B cell (primary cell): ENCODE measurements at regions not wholly inside any gene's neighbourhood (a gene's known extent, or its start where the extent isn't known, plus 50 kb on each side); places are given as distances from the start of the nearest gene placed in this dataset.

ENCODE experiments used
- ATAC-seq: fragments of 200-7000 bp; cut with Tn5 transposase; one replicate; pipeline ENCODE4 v1.10.0; 2021; ENCODE audit warnings: low read depth, mild to moderate bottlenecking, moderate number of reproducible peaks, moderate library complexity
- CTCF ChIA-PET: fragments of 350-600 bp; sonication (Branson Sonifier 250); formaldehyde crosslinking; loops from one replicate; lab custom pipeline; 2021; ENCODE audit warnings: antibody characterized with exemption, inconsistent platforms; lab: Charles Lee
- POLR2A ChIA-PET: fragments of 350-600 bp; sonication (Branson Sonifier 250); formaldehyde crosslinking; loops from one replicate; lab custom pipeline; 2021; ENCODE audit warnings: antibody characterized with exemption; lab: Charles Lee
- DNase-seq: peaks from one replicate; pipeline ENCODE4 v3.0.0; 2013
- H2AFZ ChIP-seq: 2 replicates; pipeline ENCODE4 v1.6.1; 2012; ENCODE audit warnings: mild to moderate bottlenecking, low read depth, low read length; ENCODE audit not compliant: insufficient read depth, poor library complexity, severe bottlenecking
- H3K27ac ChIP-seq, 2 donors: 1 replicate in 1 of 2; 2 replicates in 1 of 2; pipeline ENCODE4 v1.5.1; 2012 to 2013; ENCODE audit warnings: low read length in 2 of 2, mild to moderate bottlenecking in 2 of 2, moderate library complexity in 1 of 2
- H3K27me3 ChIP-seq, 4 experiments: fragments of 200-600 bp in 1 of 4; sonication (generic) in 1 of 4; replicated peaks in 1 of 4; 1 replicate in 2 of 4; 2 replicates in 2 of 4; pipeline versions ENCODE4 v1.6.1 to v1.7.0; 2013 to 2016; ENCODE audit warnings: low read length in 3 of 4, mild to moderate bottlenecking in 2 of 4, mixed read lengths in 1 of 4, moderate library complexity in 1 of 4; ENCODE audit not compliant: insufficient read depth in 4 of 4, control insufficient read depth in 3 of 4; ENCODE audit errors: control extremely low read depth in 1 of 4
- H3K36me3 ChIP-seq, 2 experiments: replicated peaks in 1 of 2; 1 replicate in 1 of 2; 2 replicates in 1 of 2; pipeline versions ENCODE4 v1.6.1 to v1.7.1; 2013; ENCODE audit warnings: low read length in 1 of 2; ENCODE audit not compliant: insufficient read depth in 2 of 2, control insufficient read depth in 1 of 2; ENCODE audit errors: control extremely low read depth in 1 of 2, extremely low read depth in 1 of 2
- H3K4me1 ChIP-seq, 2 donors: fragments of 200-600 bp in 1 of 2; sonication (generic) in 1 of 2; 1 replicate in 1 of 2; 2 replicates in 1 of 2; pipeline versions ENCODE4 v1.5.1 to v1.6.1; 2013 to 2017; ENCODE audit warnings: low read length in 2 of 2; ENCODE audit not compliant: control insufficient read depth in 2 of 2, insufficient read depth in 2 of 2
- H3K4me2 ChIP-seq: replicated peaks from 2 replicates; pipeline ENCODE3; 2012; ENCODE audit warnings: mild to moderate bottlenecking, low read depth, low read length; ENCODE audit not compliant: poor library complexity, severe bottlenecking
- H3K4me3 ChIP-seq, 5 experiments: fragments of 200-600 bp in 1 of 5; sonication (generic) in 1 of 5; 1 replicate in 3 of 5; 2 replicates in 2 of 5; pipeline versions ENCODE4 v1.5.1 to v1.7.0; 2011 to 2016; ENCODE audit warnings: low read length in 4 of 5, mild to moderate bottlenecking in 4 of 5, low read depth in 2 of 5, control low read depth in 1 of 5, moderate library complexity in 1 of 5; ENCODE audit not compliant: insufficient read depth in 1 of 5; ENCODE audit errors: control extremely low read depth in 1 of 5, extremely low read depth in 1 of 5
- H3K79me2 ChIP-seq: fragments of 200-600 bp; sonication (generic); one replicate; pipeline ENCODE4 v1.6.0; 2016; ENCODE audit warnings: low read length; ENCODE audit not compliant: control insufficient read depth, insufficient read depth
- H3K9ac ChIP-seq: fragments of 200-600 bp; sonication (generic); 2 replicates; pipeline ENCODE4 v1.6.1; 2017; ENCODE audit warnings: mild to moderate bottlenecking, low read length, moderate library complexity
- H3K9me3 ChIP-seq, 3 donors: one replicate each; pipeline versions ENCODE4 v1.6.1 to v1.7.1; 2013; ENCODE audit warnings: low read length in 2 of 3; ENCODE audit not compliant: control insufficient read depth in 2 of 3, insufficient read depth in 1 of 3; ENCODE audit errors: control extremely low read depth in 1 of 3
- H4K20me1 ChIP-seq: 2 replicates; pipeline ENCODE4 v1.6.0; 2012; ENCODE audit warnings: mild to moderate bottlenecking, low read length; ENCODE audit not compliant: insufficient read depth, control insufficient read depth, poor library complexity, severe bottlenecking
- H3K27ac Mint-ChIP-seq: one replicate; pipeline ENCODE4 v1.8.0; 2021; ENCODE audit warnings: mixed read lengths
- H3K27me3 Mint-ChIP-seq: one replicate; pipeline ENCODE4 v1.8.0; 2021; ENCODE audit warnings: mixed read lengths
- H3K4me1 Mint-ChIP-seq: one replicate; pipeline ENCODE4 v1.8.0; 2021; ENCODE audit warnings: mixed read lengths
- H3K4me3 Mint-ChIP-seq: one replicate; pipeline ENCODE4 v1.8.0; 2021; ENCODE audit warnings: mixed read lengths
- H3K9me3 Mint-ChIP-seq: one replicate; pipeline ENCODE4 v1.8.0; 2022; ENCODE audit warnings: mixed read lengths; ENCODE audit not compliant: insufficient read depth
- CTCF ChIP-seq: fragments of 200-600 bp; IDR thresholded peaks from one replicate; pipeline ENCODE4 v1.8.0; 2022; ENCODE audit warnings: antibody characterized with exemption, mild to moderate bottlenecking
- EZH2 ChIP-seq: IDR thresholded peaks from 2 replicates; pipeline ENCODE4 v1.6.1; 2012; ENCODE audit warnings: borderline replicate concordance, low read depth, mild to moderate bottlenecking, moderate library complexity, low read length; ENCODE audit not compliant: insufficient read depth, poor library complexity, severe bottlenecking
- WGBS: methylation state at CpG from one replicate; pipeline ENCODE4 v1.1.5; 2013; ENCODE audit warnings: missing lambda C conversion rate; ENCODE audit not compliant: insufficient coverage; 5-methylcytosine and 5-hydroxymethylcytosine counted together
- intact Hi-C: fragments of 100-400 bp; cut with micrococcal nuclease; formaldehyde crosslinking; loops from one replicate; pipeline ENCODE4 v1.10.0; 2022

GRCh38 chr2:41475959-41476358, 571.9 kb upstream of the PKDCC start:
- ATAC-seq (no peak), DNase-seq (no peak)
- peaks cover 2% of the 10 kb centered on the region for H3K9me3 Mint-ChIP-seq
- no peak overlapping the region for H3K27ac ChIP-seq
- intact Hi-C loops, result no loop called here
- CTCF ChIA-PET, result no interaction called here
- no peaks in the 10 kb centered on the region for H3K27me3 Mint-ChIP-seq
- no peaks in the 10 kb centered on the region for H4K20me1 ChIP-seq
- TF ChIP-seq EZH2 (no peak), CTCF (no peak)
- no peak overlapping the region for H3K4me3 ChIP-seq
- WGBS, result 73% methylated on average over 2 of the region's 3 CpGs
- H3K36me3 ChIP-seq, result no peaks in the 10 kb centered on the region
- H3K4me2 ChIP-seq, result no peak overlapping the region
- no peaks in the 10 kb centered on the region for H3K4me1 ChIP-seq
- no peaks in the 10 kb centered on the region for H3K27me3 ChIP-seq
- H3K27ac Mint-ChIP-seq, result no peak overlapping the region
- H3K79me2 ChIP-seq, result no peaks in the 10 kb centered on the region
- H3K9ac ChIP-seq, result no peak overlapping the region
- H3K4me1 Mint-ChIP-seq, result no peaks in the 10 kb centered on the region
- no peak overlapping the region for H3K4me3 Mint-ChIP-seq
- no peak overlapping the region for H2AFZ ChIP-seq
- POLR2A ChIA-PET, result no interaction called here
- no peaks in the 10 kb centered on the region for H3K9me3 ChIP-seq

GRCh38 chr2:41482659-41483058, 565.2 kb upstream of the PKDCC start:
- Histone ChIP-seq H3K9me3 (no peaks in the 10 kb centered on the region), H3K27me3 (no peaks in the 10 kb centered on the region), H4K20me1 (no peaks in the 10 kb centered on the region), H2AFZ (no peak overlapping the region), H3K9ac (no peak overlapping the region), H3K79me2 (no peaks in the 10 kb centered on the region), H3K4me3 (no peak overlapping the region), H3K36me3 (no peaks in the 10 kb centered on the region), H3K27ac (no peak overlapping the region), H3K4me1 (no peaks in the 10 kb centered on the region), H3K4me2 (no peak overlapping the region)
- WGBS, result 100% methylated on average over 2 of the region's 4 CpGs
- intact Hi-C loops, result no loop called here
- no peaks in the 10 kb centered on the region for H3K27me3 Mint-ChIP-seq
- DNase-seq (no peak), ATAC-seq (no peak)
- no peak for TF ChIP-seq EZH2
- TF ChIP-seq CTCF, result no peak
- no peaks in the 10 kb centered on the region for H3K4me1 Mint-ChIP-seq
- no peak overlapping the region for H3K4me3 Mint-ChIP-seq
- no peak overlapping the region for H3K27ac Mint-ChIP-seq
- ChIA-PET CTCF (no interaction called here), POLR2A (no interaction called here)
- H3K9me3 Mint-ChIP-seq, result no peaks in the 10 kb centered on the region
